H1 (cell line): ENCODE measurements at regions not wholly inside any gene's neighbourhood (a gene's known extent, or its start where the extent isn't known, plus 50 kb on each side); places are given as distances from the start of the nearest gene placed in this dataset.

ENCODE experiments used
- EP300 ChIP-seq, 2 experiments: IDR thresholded peaks; 1 replicate in 1 of 2; 2 replicates in 1 of 2; pipeline ENCODE4 v1.6.1; 2011 to 2012; ENCODE audit warnings: low read depth in 2 of 2, low read length in 2 of 2, mild to moderate bottlenecking in 2 of 2, borderline replicate concordance in 1 of 2, inconsistent platforms in 1 of 2, moderate library complexity in 1 of 2

GRCh38 chr1:25049190-25049589, 119.1 kb upstream of the RUNX3 start (continued):
- no peak for TF ChIP-seq EP300 (IDR thresholded peaks at IDR 0.05; ENCODE audit: borderline replicate concordance in 1 of 2, low read depth in 2 of 2, low read length in 2 of 2)
